ENCODE measurements at regions not wholly inside any gene's neighbourhood (a gene's known extent, or its start where the extent isn't known, plus 50 kb on each side); places are given as distances from the start of the nearest gene placed in this dataset.
"Not testable (repeated sequence)": the region's sequence is repeated elsewhere in the genome, so short reads cannot be mapped to it uniquely, and the experiment has no call there.

GRCh38 chrX:6990552-6991193 lies 156.8 kb upstream of the STS start:
- no peak overlapping the region for H3K9ac ChIP-seq (ENCODE audit: low read length)

GRCh38 chrX:6989858-6990257 lies 157.7 kb upstream of the STS start:
- Histone ChIP-seq H3K27ac (ENCODE audit: low read length) (no peak overlapping the region), H3K27me3 (ENCODE audit: control insufficient read depth, insufficient read depth, low read length) (no peaks in the 10 kb centered on the region)

More at GRCh38 chrX:6990552-6991193, 156.8 kb upstream of the STS start:
- Histone ChIP-seq H3K9me3 (ENCODE audit: control insufficient read depth, low read depth, low read length) (peaks cover 5% of the 10 kb centered on the region), H3K27ac (ENCODE audit: low read length) (no peak overlapping the region), H3K36me3 (ENCODE audit: control insufficient read depth, low read depth, low read length) (no peaks in the 10 kb centered on the region), H3K4me1 (ENCODE audit: control insufficient read depth, low read depth, low read length) (peaks cover 20% of the 10 kb centered on the region), H3K4me3 (ENCODE audit: low read length) (no peak overlapping the region), H3K27me3 (ENCODE audit: control insufficient read depth, insufficient read depth, low read length) (no peaks in the 10 kb centered on the region)

GRCh38 chrX:6988694-6989093 lies 158.8 kb upstream of the STS start:
- not testable (repeated sequence) for H3K27me3 ChIP-seq (ENCODE audit: control insufficient read depth, insufficient read depth, low read length); H3K27ac ChIP-seq (ENCODE audit: low read length); H3K9ac ChIP-seq (ENCODE audit: low read length); H3K36me3 ChIP-seq (ENCODE audit: control insufficient read depth, low read depth, low read length); H3K4me3 ChIP-seq (ENCODE audit: low read length); H3K9me3 ChIP-seq (ENCODE audit: control insufficient read depth, low read depth, low read length)
- peaks cover 20% of the 10 kb centered on the region for H3K4me1 ChIP-seq (ENCODE audit: control insufficient read depth, low read depth, low read length)

More at GRCh38 chrX:6989858-6990257, 157.7 kb upstream of the STS start:
- no peak overlapping the region for H3K4me3 ChIP-seq (ENCODE audit: low read length)
- H3K36me3 ChIP-seq (ENCODE audit: control insufficient read depth, low read depth, low read length): no peaks in the 10 kb centered on the region
- no peak overlapping the region for H3K9ac ChIP-seq (ENCODE audit: low read length)
- H3K9me3 ChIP-seq (ENCODE audit: control insufficient read depth, low read depth, low read length): peaks cover 5% of the 10 kb centered on the region
- peaks cover 20% of the 10 kb centered on the region for H3K4me1 ChIP-seq (ENCODE audit: control insufficient read depth, low read depth, low read length)

GRCh38 chrX:6986915-6987314 lies 160.6 kb upstream of the STS start:
- no peak overlapping the region for H3K27ac ChIP-seq (ENCODE audit: low read length)
- no peaks in the 10 kb centered on the region for H3K9me3 ChIP-seq (ENCODE audit: control insufficient read depth, low read depth, low read length)
- H3K4me3 ChIP-seq (ENCODE audit: low read length): no peak overlapping the region
- H3K27me3 ChIP-seq (ENCODE audit: control insufficient read depth, insufficient read depth, low read length): no peaks in the 10 kb centered on the region
- peaks cover 20% of the 10 kb centered on the region for H3K4me1 ChIP-seq (ENCODE audit: control insufficient read depth, low read depth, low read length)
- H3K36me3 ChIP-seq (ENCODE audit: control insufficient read depth, low read depth, low read length): no peaks in the 10 kb centered on the region
- no peak overlapping the region for H3K9ac ChIP-seq (ENCODE audit: low read length)

- Histone ChIP-seq H3K9ac (ENCODE audit: low read length) (no peak overlapping the region), H3K27ac (ENCODE audit: low read length) (no peak overlapping the region), H3K4me1 (ENCODE audit: control insufficient read depth, low read depth, low read length) (peaks cover 15% of the 10 kb centered on the region), H3K9me3 (ENCODE audit: control insufficient read depth, low read depth, low read length) (no peaks in the 10 kb centered on the region), H3K27me3 (ENCODE audit: control insufficient read depth, insufficient read depth, low read length) (no peaks in the 10 kb centered on the region), H3K4me3 (ENCODE audit: low read length) (no peak overlapping the region), H3K36me3 (ENCODE audit: control insufficient read depth, low read depth, low read length) (no peaks in the 10 kb centered on the region)
Measured at GRCh38 chrX:6985537-6985936, 162.0 kb upstream of the STS start.

GRCh38 chrX:6983207-6983955 lies 164.1 kb upstream of the STS start:
- Histone ChIP-seq H3K27me3 (ENCODE audit: control insufficient read depth, insufficient read depth, low read length) (no peaks in the 10 kb centered on the region), H3K36me3 (ENCODE audit: control insufficient read depth, low read depth, low read length) (no peaks in the 10 kb centered on the region), H3K9ac (ENCODE audit: low read length) (no peak overlapping the region), H3K9me3 (ENCODE audit: control insufficient read depth, low read depth, low read length) (no peaks in the 10 kb centered on the region), H3K4me1 (ENCODE audit: control insufficient read depth, low read depth, low read length) (peaks cover 15% of the 10 kb centered on the region), H3K27ac (ENCODE audit: low read length) (no peak overlapping the region), H3K4me3 (ENCODE audit: low read length) (no peak overlapping the region)

GRCh38 chrX:6981718-6982406 lies 165.7 kb upstream of the STS start:
- Histone ChIP-seq H3K4me3 (ENCODE audit: low read length) (no peak overlapping the region), H3K36me3 (ENCODE audit: control insufficient read depth, low read depth, low read length) (no peaks in the 10 kb centered on the region), H3K4me1 (ENCODE audit: control insufficient read depth, low read depth, low read length) (peaks cover 8% of the 10 kb centered on the region), H3K27ac (ENCODE audit: low read length) (no peak overlapping the region), H3K9ac (ENCODE audit: low read length) (no peak overlapping the region), H3K9me3 (ENCODE audit: control insufficient read depth, low read depth, low read length) (no peaks in the 10 kb centered on the region), H3K27me3 (ENCODE audit: control insufficient read depth, insufficient read depth, low read length) (no peaks in the 10 kb centered on the region)

- no peaks in the 10 kb centered on the region for H3K4me1 ChIP-seq (ENCODE audit: control insufficient read depth, low read depth, low read length)
- no peak overlapping the region for H3K27ac ChIP-seq (ENCODE audit: low read length)
- no peak overlapping the region for H3K4me3 ChIP-seq (ENCODE audit: low read length)
- H3K9ac ChIP-seq (ENCODE audit: low read length): no peak overlapping the region
- no peaks in the 10 kb centered on the region for H3K27me3 ChIP-seq (ENCODE audit: control insufficient read depth, insufficient read depth, low read length)
- H3K9me3 ChIP-seq (ENCODE audit: control insufficient read depth, low read depth, low read length): no peaks in the 10 kb centered on the region
- H3K36me3 ChIP-seq (ENCODE audit: control insufficient read depth, low read depth, low read length): no peaks in the 10 kb centered on the region
Measured at GRCh38 chrX:6980981-6981380, 166.5 kb upstream of the STS start.

- H3K4me3 ChIP-seq (ENCODE audit: low read length): no peak overlapping the region
- peaks cover 8% of the 10 kb centered on the region for H3K4me1 ChIP-seq (ENCODE audit: control insufficient read depth, low read depth, low read length)
- H3K27ac ChIP-seq (ENCODE audit: low read length): no peak overlapping the region
- H3K36me3 ChIP-seq (ENCODE audit: control insufficient read depth, low read depth, low read length): no peaks in the 10 kb centered on the region
- no peak overlapping the region for H3K9ac ChIP-seq (ENCODE audit: low read length)
- H3K27me3 ChIP-seq (ENCODE audit: control insufficient read depth, insufficient read depth, low read length): no peaks in the 10 kb centered on the region
- H3K9me3 ChIP-seq (ENCODE audit: control insufficient read depth, low read depth, low read length): no peaks in the 10 kb centered on the region
Measured at GRCh38 chrX:6968231-6968630, 179.3 kb upstream of the STS start.

- Histone ChIP-seq H3K27me3 (ENCODE audit: control insufficient read depth, insufficient read depth, low read length) (no peaks in the 10 kb centered on the region), H3K4me3 (ENCODE audit: low read length) (no peak overlapping the region), H3K4me1 (ENCODE audit: control insufficient read depth, low read depth, low read length) (peaks cover 11% of the 10 kb centered on the region), H3K9ac (ENCODE audit: low read length) (no peak overlapping the region), H3K27ac (ENCODE audit: low read length) (no peak overlapping the region), H3K36me3 (ENCODE audit: control insufficient read depth, low read depth, low read length) (no peaks in the 10 kb centered on the region), H3K9me3 (ENCODE audit: control insufficient read depth, low read depth, low read length) (no peaks in the 10 kb centered on the region)
Measured at GRCh38 chrX:6965729-6966128, 181.8 kb upstream of the STS start.

GRCh38 chrX:6962006-6962355 lies 185.5 kb upstream of the STS start:
- Histone ChIP-seq H3K4me3 (ENCODE audit: low read length) (no peak overlapping the region), H3K9me3 (ENCODE audit: control insufficient read depth, low read depth, low read length) (no peaks in the 10 kb centered on the region), H3K4me1 (ENCODE audit: control insufficient read depth, low read depth, low read length) (peaks cover 17% of the 10 kb centered on the region), H3K27me3 (ENCODE audit: control insufficient read depth, insufficient read depth, low read length) (no peaks in the 10 kb centered on the region), H3K9ac (ENCODE audit: low read length) (no peak overlapping the region), H3K36me3 (ENCODE audit: control insufficient read depth, low read depth, low read length) (no peaks in the 10 kb centered on the region), H3K27ac (ENCODE audit: low read length) (no peak overlapping the region)

Measured in iPS-18a (cell line).